WI38 (cell line): ENCODE measurements at regions not wholly inside any gene's neighbourhood (a gene's known extent, or its start where the extent isn't known, plus 50 kb on each side); places are given as distances from the start of the nearest gene placed in this dataset.

ENCODE experiments used
- H3K4me3 ChIP-seq: 2 replicates; pipeline ENCODE4 v1.5.1; 2011; ENCODE audit warnings: low read depth, mild to moderate bottlenecking, control low read depth, low read length
- TF ChIP-seq, protein P1 (sequence below): IDR thresholded peaks from 2 replicates; pipeline ENCODE4 v1.5.1; 2012; ENCODE audit warnings: low read depth, mild to moderate bottlenecking, control low read depth, low read length

DNA sequence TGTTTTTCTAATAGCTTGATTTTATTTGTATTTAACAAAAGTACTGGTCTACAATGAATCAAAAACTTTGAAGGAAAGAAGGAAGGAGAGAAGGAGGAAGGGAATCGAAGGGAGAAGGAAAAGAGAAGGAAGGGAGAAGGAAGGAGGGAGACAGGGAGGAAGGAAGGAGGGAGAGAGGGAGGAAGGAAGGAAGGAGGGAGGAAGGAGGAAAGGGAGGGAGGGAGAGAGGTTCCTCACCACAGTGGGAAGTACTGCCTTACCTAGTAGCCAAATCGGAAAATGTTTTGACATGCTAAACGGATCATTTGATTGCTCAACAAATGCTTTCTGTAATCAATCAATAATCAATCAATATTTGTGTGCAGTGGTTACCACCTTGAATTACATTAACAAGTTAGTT lies 225.8 kb upstream of the CELF2 start:
- H3K4me3 ChIP-seq, result no peak overlapping the region

GRCh38 chr10:10792681-10793080 lies 225.0 kb upstream of the CELF2 start:
- 0 out of 2 replicates have a peak overlapping the region, but pooled peaks have one; percentile 5 for H3K4me3 ChIP-seq
- TF ChIP-seq, protein P1, sequence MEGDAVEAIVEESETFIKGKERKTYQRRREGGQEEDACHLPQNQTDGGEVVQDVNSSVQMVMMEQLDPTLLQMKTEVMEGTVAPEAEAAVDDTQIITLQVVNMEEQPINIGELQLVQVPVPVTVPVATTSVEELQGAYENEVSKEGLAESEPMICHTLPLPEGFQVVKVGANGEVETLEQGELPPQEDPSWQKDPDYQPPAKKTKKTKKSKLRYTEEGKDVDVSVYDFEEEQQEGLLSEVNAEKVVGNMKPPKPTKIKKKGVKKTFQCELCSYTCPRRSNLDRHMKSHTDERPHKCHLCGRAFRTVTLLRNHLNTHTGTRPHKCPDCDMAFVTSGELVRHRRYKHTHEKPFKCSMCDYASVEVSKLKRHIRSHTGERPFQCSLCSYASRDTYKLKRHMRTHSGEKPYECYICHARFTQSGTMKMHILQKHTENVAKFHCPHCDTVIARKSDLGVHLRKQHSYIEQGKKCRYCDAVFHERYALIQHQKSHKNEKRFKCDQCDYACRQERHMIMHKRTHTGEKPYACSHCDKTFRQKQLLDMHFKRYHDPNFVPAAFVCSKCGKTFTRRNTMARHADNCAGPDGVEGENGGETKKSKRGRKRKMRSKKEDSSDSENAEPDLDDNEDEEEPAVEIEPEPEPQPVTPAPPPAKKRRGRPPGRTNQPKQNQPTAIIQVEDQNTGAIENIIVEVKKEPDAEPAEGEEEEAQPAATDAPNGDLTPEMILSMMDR, result no peak

More for the DNA sequence above, 225.8 kb upstream of the CELF2 start:
- TF ChIP-seq, protein P1, result no peak

DNA sequence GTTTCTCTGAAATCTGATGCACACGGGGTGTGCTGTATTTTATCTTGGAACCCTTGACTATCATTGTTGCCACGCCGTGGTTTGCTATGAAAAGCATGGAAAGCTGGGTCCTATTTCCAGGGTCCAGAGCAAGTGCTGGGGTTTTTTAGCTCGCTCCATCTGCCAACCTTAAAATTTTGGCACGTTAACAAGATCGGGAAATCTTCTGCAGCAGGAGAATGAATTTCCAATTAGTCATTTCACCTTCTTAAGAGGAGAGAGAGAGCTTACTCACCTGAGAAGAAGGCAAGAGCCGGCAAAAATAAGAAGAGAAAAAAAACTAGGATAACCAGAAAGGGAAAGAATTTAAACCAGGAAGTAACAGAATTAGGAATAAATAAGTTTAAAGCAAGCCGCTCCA lies 223.6 kb upstream of the CELF2 start:
- H3K4me3 ChIP-seq, result no peak overlapping the region
- TF ChIP-seq, protein P1, result no peak

DNA sequence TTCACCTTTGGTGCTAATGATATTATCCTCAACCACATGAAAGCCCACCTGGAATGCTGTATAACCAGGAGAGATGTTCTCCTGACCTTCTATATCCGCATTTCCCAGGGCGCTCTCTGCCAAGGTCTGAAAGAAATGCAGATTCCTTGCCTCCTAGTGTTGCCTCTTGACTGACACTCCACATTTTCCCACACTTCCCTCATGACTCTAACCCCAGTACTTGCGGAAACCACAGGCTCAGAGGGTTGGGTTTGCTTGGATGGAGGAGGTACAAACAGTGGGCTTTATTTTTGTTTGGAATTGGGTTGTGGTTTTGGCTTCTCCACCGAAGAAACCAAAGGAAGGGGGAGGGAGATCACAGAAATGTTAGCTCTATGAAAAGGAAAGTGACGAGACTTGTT lies 222.9 kb upstream of the CELF2 start:
- TF ChIP-seq, protein P1, result no peak
- no peak overlapping the region for H3K4me3 ChIP-seq

DNA sequence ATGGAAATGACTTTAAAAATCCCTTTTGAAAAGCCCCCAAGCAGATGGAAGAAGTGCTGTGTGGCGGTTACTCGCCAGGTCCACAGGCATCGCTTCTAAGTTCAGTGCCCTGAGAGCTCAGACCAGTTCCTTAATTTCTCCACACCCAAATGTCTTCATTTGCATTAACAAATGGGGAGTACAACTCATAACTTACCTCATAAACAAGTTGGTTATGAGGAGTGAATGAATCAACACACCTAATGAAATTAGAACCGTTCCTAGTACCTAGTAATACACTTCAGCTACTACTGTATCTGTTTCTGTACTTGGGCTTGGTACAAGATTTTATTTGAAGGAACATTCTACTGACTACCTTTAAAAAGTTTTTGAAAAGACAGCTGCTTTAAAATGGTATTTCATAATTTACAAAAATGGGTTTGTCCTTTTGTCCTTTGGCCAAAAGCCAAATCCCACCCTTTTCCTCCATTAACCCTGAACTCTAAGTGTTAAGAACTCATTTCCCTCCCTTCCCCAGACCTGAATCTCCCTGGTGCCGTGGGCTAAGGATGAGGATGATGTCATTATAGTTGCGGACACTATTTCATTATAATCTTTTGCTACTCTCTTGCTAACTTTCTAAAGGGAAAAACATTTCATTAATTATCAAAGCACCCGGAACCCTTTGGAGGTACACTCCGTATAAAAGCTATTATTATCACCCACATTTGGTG lies 221.5 kb upstream of the CELF2 start:
- TF ChIP-seq, protein P1, result no peak
- H3K4me3 ChIP-seq, result no peak overlapping the region

DNA sequence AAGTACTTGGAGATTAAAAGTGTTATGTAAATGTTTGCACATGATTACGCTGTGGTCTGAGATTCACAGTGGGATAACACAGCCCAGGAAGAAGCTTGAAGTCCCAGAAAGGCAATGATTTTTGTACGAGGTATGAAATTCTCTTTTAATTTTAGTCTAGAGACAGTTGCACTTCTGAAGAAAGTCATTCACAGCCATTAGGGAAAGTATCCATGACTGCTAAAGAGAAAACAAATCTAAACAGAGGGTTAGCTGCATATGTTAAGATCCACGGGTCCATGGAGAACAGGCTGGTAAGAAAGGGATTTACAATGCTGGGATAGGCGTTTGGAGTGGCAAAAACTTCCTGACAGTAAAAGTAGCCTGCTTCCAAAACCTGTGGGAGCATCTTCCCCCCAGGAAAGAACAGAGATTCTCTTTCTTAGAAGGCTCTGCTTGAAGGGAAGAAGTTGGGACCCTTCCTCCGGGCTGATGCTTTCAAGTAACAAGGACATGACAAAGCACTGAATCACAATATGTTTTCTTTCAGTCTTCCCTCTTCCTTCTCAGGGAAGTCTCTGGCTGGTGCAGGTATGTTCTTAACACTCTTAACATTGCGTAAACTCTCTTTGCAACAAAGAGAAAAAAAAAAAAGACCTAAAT lies 220.8 kb upstream of the CELF2 start:
- TF ChIP-seq, protein P1, result no peak
- H3K4me3 ChIP-seq, result no peak overlapping the region

DNA sequence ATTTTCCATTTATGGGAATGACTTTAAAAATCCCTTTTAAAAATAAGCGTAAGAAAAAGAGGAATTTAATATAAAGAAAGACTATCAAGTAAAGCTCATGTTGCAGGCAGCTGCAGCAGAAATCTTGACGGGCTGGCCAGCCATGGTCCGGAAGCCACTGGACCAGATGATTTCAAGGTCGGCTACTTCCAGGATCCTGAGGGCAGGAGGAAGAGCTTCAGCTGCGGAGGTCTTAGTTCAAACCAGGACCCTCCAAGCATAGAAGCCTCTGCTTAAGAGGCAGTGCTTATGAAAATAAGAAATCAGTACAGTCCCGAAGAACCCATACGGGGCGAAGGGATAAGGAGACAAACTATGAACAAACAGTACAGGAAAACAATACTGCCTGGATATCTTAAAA lies 220.2 kb upstream of the CELF2 start:
- TF ChIP-seq, protein P1, result no peak
- H3K4me3 ChIP-seq, result no peak overlapping the region
